Coronary artery (tissue), 2 donors: ENCODE measurements at regions not wholly inside any gene's neighbourhood (a gene's known extent, or its start where the extent isn't known, plus 50 kb on each side); places are given as distances from the start of the nearest gene placed in this dataset.

Source experiments
- DNase-seq: peaks from one replicate; pipeline ENCODE4 v3.0.0-alpha.2; 2017; ENCODE audit warnings: low spot score
- H3K27ac ChIP-seq, 2 donors: fragments of 200-600 bp; sonication (generic); one replicate each; pipeline ENCODE4 v1.5.1; 2016 to 2019
- H3K4me3 ChIP-seq: fragments of 200-600 bp; sonication (generic); 2 replicates; pipeline ENCODE4 v1.5.1; 2016; ENCODE audit warnings: mild to moderate bottlenecking, moderate library complexity
- CTCF ChIP-seq: fragments of 200-600 bp; sonication (generic); IDR thresholded peaks from one replicate; pipeline ENCODE4 v1.5.1; 2019; ENCODE audit warnings: antibody characterized with exemption

DNA sequence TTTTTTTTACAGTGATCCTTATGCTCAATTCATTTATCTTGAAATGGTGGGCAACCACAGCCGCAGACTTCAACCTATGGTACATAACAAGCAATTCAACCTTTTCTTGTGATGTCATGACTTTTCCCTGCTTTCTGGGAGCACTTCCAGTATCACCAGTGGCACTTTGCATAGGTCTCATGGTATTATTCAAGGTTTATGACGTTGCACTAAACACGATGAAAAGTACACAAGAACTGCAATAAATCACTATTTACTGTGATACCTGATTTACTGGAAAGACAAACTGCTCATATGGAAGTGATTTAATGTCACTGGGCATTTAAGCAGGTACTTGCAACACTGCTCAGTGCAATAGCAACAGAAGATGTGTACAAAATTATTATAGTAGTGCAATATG lies 251.7 kb upstream of the CXCL12 start:
- DNase-seq, result no peak
- TF ChIP-seq CTCF, result no peak
- H3K4me3 ChIP-seq, result no peak overlapping the region
- H3K27ac ChIP-seq, result no peak overlapping the region

DNA sequence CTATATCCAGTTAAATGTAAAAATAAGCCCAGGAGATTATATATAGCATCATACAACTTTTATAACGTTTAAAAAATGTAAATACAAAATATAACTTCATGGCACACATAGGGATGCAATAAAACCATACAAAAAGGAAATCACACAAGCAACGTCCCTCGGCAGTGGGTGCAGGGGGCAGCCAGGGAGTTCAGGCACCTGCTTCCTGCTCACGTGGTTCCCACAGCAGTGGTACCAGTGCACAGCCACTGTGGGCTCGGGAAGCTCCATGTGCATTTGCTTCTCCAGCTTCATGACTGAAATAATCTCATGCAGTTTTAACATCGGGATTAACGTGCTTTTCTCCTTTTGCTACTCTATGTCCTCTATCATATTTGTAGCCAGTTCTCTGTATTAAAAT lies 255.5 kb upstream of the CXCL12 start:
- Histone ChIP-seq H3K4me3 (no peak overlapping the region), H3K27ac (no peak overlapping the region)
- TF ChIP-seq CTCF, result no peak
- DNase-seq, result no peak

DNA sequence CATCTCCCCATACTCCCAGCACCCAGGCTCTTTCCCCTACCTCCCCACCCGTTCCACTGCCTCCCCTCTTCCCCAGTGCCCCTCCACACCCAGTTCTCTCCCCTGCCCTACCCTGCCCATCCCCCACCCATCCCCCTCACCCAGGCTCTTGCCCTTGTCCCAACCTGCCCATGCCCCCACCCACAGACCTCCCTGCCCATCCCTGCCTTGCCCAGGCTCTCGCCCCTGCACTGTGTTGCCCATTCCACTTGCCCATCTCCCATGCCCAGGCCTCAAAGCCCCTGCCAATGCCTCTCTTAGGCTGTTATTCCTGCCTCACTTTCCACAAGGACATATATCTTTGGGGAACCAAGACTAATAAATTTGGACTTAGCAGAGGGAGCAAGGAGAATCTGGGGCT lies 262.6 kb upstream of the CXCL12 start:
- H3K27ac ChIP-seq, result no peak overlapping the region
- no peak for DNase-seq
- no peak for TF ChIP-seq CTCF

GRCh38 chr10:44647877-44648542 lies 263.1 kb upstream of the CXCL12 start:
- no peak for TF ChIP-seq CTCF
- Histone ChIP-seq H3K4me3 (no peak overlapping the region), H3K27ac (no peak overlapping the region)
- DNase-seq, result no peak

More for the DNA sequence above, 262.6 kb upstream of the CXCL12 start:
- H3K4me3 ChIP-seq, result no peak overlapping the region

- no peak for TF ChIP-seq CTCF
Observed at GRCh38 chr10:44650691-44651661, 260.2 kb upstream of the TMEM72 start.

GRCh38 chr10:44651834-44652233 lies 259.3 kb upstream of the TMEM72 start:
- no peak overlapping the region for H3K4me3 ChIP-seq
- TF ChIP-seq CTCF, result no peak
- H3K27ac ChIP-seq, result no peak overlapping the region
- no peak for DNase-seq

More at GRCh38 chr10:44650691-44651661, 260.2 kb upstream of the TMEM72 start:
- Histone ChIP-seq H3K27ac (no peak overlapping the region), H3K4me3 (no peak overlapping the region)
- no peak for DNase-seq
